ENCODE measurements at regions not wholly inside any gene's neighbourhood (a gene's known extent, or its start where the extent isn't known, plus 50 kb on each side); places are given as distances from the start of the nearest gene placed in this dataset.

DNA sequence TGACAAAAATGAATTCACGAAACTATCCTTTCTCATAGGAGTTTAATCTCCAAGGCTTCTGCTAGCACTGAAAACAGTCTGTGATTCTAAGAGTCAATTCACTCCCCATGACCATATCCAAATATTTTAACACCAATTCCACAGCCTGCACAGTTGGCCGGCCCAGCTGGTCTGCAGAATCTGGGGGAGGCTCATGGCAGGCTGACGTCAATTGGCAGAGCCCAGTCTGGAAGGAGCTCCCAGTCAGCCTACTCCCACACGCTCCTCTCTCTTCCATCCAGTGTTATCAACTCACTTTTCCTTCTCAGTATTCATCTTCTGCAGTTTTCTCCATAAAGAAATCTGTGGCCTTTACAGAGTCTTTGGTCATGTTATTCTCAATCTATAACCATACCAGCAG, 111.0 kb downstream of the TBXT start:
- no peak for DNase-seq (ENCODE audit: low read depth, low spot score)

More for the DNA sequence above, 111.0 kb downstream of the TBXT start:
- TF ChIP-seq EZH2 (IDR thresholded peaks at IDR 0.05; ENCODE audit: borderline replicate concordance, low read depth, low read length, severe bottlenecking) (no peak), JUN (IDR thresholded peaks at IDR 0.05; ENCODE audit: borderline replicate concordance, insufficient read depth, insufficient read length, low read depth) (no peak), MYC (IDR thresholded peaks at IDR 0.05; ENCODE audit: low read depth, low read length) (no peak), POLR2A (IDR thresholded peaks at IDR 0.05; ENCODE audit: low read depth, low read length) (no peak), FOS (IDR thresholded peaks at IDR 0.05; ENCODE audit: borderline replicate concordance, insufficient read depth, low read length) (no peak), GATA2 (IDR thresholded peaks at IDR 0.05; ENCODE audit: insufficient read depth, insufficient read length, low read depth, low read length) (no peak), POLR2AphosphoS5 (IDR thresholded peaks at IDR 0.05; ENCODE audit: insufficient read depth, low read depth, low read length) (no peak)
- TF ChIP-seq, protein P1, sequence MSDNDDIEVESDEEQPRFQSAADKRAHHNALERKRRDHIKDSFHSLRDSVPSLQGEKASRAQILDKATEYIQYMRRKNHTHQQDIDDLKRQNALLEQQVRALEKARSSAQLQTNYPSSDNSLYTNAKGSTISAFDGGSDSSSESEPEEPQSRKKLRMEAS (IDR thresholded peaks at IDR 0.05; ENCODE audit: insufficient read depth, insufficient read length) = no peak
- TF ChIP-seq, protein P2, sequence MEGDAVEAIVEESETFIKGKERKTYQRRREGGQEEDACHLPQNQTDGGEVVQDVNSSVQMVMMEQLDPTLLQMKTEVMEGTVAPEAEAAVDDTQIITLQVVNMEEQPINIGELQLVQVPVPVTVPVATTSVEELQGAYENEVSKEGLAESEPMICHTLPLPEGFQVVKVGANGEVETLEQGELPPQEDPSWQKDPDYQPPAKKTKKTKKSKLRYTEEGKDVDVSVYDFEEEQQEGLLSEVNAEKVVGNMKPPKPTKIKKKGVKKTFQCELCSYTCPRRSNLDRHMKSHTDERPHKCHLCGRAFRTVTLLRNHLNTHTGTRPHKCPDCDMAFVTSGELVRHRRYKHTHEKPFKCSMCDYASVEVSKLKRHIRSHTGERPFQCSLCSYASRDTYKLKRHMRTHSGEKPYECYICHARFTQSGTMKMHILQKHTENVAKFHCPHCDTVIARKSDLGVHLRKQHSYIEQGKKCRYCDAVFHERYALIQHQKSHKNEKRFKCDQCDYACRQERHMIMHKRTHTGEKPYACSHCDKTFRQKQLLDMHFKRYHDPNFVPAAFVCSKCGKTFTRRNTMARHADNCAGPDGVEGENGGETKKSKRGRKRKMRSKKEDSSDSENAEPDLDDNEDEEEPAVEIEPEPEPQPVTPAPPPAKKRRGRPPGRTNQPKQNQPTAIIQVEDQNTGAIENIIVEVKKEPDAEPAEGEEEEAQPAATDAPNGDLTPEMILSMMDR (IDR thresholded peaks at IDR 0.05; ENCODE audit: extremely low read depth in 1 of 2, insufficient read depth in 1 of 2, low read depth in 1 of 2, low read length in 2 of 2) = no peak
- Histone ChIP-seq H4K20me1 (replicated peaks; ENCODE audit: control insufficient read depth, extremely low read depth, insufficient read depth, low read length) (no peaks in the 10 kb centered on the region), H3K27ac (ENCODE audit: insufficient read depth, low read depth, low read length) (no peak overlapping the region), H3K36me3 (ENCODE audit: control insufficient read depth in 2 of 2, extremely low read depth in 1 of 2, insufficient read depth in 2 of 2, low read length in 2 of 2) (no peaks in the 10 kb centered on the region), H3K9ac (replicated peaks; ENCODE audit: extremely low read depth, insufficient read depth, low read length) (no peak overlapping the region), H2AFZ (ENCODE audit: low read depth, low read length) (no peak overlapping the region), H3K79me2 (ENCODE audit: control insufficient read depth, insufficient read depth, low read length) (no peaks in the 10 kb centered on the region), H3K27me3 (ENCODE audit: control insufficient read depth in 2 of 2, insufficient read depth in 2 of 2, low read length in 2 of 2) (no peaks in the 10 kb centered on the region), H3K9me3 (replicated peaks; ENCODE audit: control insufficient read depth, insufficient read depth, low read length) (no peaks in the 10 kb centered on the region), H3K4me2 (ENCODE audit: insufficient read depth, low read length) (no peak overlapping the region), H3K4me3 (replicated peaks in 1 of 3; ENCODE audit: insufficient read depth in 1 of 3, low read depth in 1 of 3, low read length in 3 of 3) (no peak overlapping the region), H3K9me1 (replicated peaks; ENCODE audit: control insufficient read depth, extremely low read depth, insufficient read depth, low read length) (no peaks in the 10 kb centered on the region), H3K4me1 (ENCODE audit: control insufficient read depth, extremely low read depth, insufficient read depth, low read length) (no peaks in the 10 kb centered on the region)
- FAIRE-seq = no peak
- no TSS peak for BruUV-seq (replicated peaks)
- intact Hi-C loops (cut with micrococcal nuclease) = no loop called here
- POLR2A ChIA-PET = no interaction called here
- CTCF ChIA-PET = no interaction called here
- dilution Hi-C loops (cut with MboI; ENCODE audit: extremely low pct_ligation_motif_present, low sequenced_read_pairs) = no loop called here

Measured in endothelial cell of umbilical vein (primary cell).